Activated B cell treated with CpG ODN at 0.5 μM for 24 hours (primary cell): ENCODE measurements at regions not wholly inside any gene's neighbourhood (a gene's known extent, or its start where the extent isn't known, plus 50 kb on each side); places are given as distances from the start of the nearest gene placed in this dataset.

Experiments used
- ATAC-seq: fragments of 200-7000 bp; cut with Tn5 transposase; one replicate; pipeline ENCODE4 v1.10.0; 2021; ENCODE audit warnings: low read depth, mild to moderate bottlenecking, moderate library complexity
- CTCF ChIA-PET: fragments of 350-600 bp; sonication (Branson Sonifier 250); formaldehyde crosslinking; loops from one replicate; lab custom pipeline; 2021; ENCODE audit warnings: antibody characterized with exemption; lab: Charles Lee
- POLR2A ChIA-PET: fragments of 350-600 bp; sonication (Branson Sonifier 250); formaldehyde crosslinking; loops from one replicate; lab custom pipeline; 2021; ENCODE audit warnings: antibody characterized with exemption; lab: Charles Lee
- DNase-seq: peaks from one replicate; pipeline ENCODE4 v3.0.0; 2022
- H3K27ac Mint-ChIP-seq: one replicate; pipeline ENCODE4 v1.8.0; 2020; ENCODE audit warnings: mixed read lengths
- H3K27me3 Mint-ChIP-seq: one replicate; pipeline ENCODE4 v1.8.0; 2021; ENCODE audit warnings: mixed read lengths
- H3K36me3 Mint-ChIP-seq: one replicate; pipeline ENCODE4 v1.8.0; 2021; ENCODE audit warnings: low read depth, mixed read lengths
- H3K4me1 Mint-ChIP-seq: one replicate; pipeline ENCODE4 v1.8.0; 2021; ENCODE audit warnings: mixed read lengths
- H3K4me3 Mint-ChIP-seq: one replicate; pipeline ENCODE4 v1.8.0; 2020; ENCODE audit warnings: mild to moderate bottlenecking, mixed read lengths
- H3K9me3 Mint-ChIP-seq: one replicate; pipeline ENCODE4 v1.8.0; 2020; ENCODE audit warnings: mixed read lengths
- CTCF ChIP-seq: fragments of 200-600 bp; IDR thresholded peaks from one replicate; pipeline ENCODE4 v1.8.0; 2022; ENCODE audit warnings: antibody characterized with exemption, mild to moderate bottlenecking
- intact Hi-C: fragments of 100-400 bp; cut with micrococcal nuclease; formaldehyde crosslinking; loops from one replicate; pipeline ENCODE4 v1.15.1; 2024

- intact Hi-C loops = no loop called here
- Mint-ChIP-seq H3K36me3 (no peaks in the 10 kb centered on the region), H3K4me1 (no peaks in the 10 kb centered on the region), H3K9me3 (no peaks in the 10 kb centered on the region), H3K27ac (no peak overlapping the region), H3K4me3 (no peak overlapping the region), H3K27me3 (no peaks in the 10 kb centered on the region)
- DNase-seq = no peak
- no peak for ATAC-seq
- POLR2A ChIA-PET = no interaction called here
- TF ChIP-seq CTCF = no peak
- CTCF ChIA-PET = no interaction called here
These were observed 54.3 kb upstream of the CNTNAP4 start for GRCh38 chr16:76222853-76223252.

- peaks cover 4% of the 10 kb centered on the region for H3K9me3 Mint-ChIP-seq
- ATAC-seq = no peak
- H3K27me3 Mint-ChIP-seq = no peaks in the 10 kb centered on the region
- intact Hi-C loops = no loop called here
- POLR2A ChIA-PET = no interaction called here
- no peak overlapping the region for H3K27ac Mint-ChIP-seq
- no peak overlapping the region for H3K4me3 Mint-ChIP-seq
- DNase-seq = no peak
- CTCF ChIA-PET = no interaction called here
- no peak for TF ChIP-seq CTCF
- H3K4me1 Mint-ChIP-seq = no peaks in the 10 kb centered on the region
- no peaks in the 10 kb centered on the region for H3K36me3 Mint-ChIP-seq
These were observed 51.2 kb upstream of the CNTNAP4 start for GRCh38 chr16:76226011-76226410.

GRCh38 chr16:76226481-76226880, 50.7 kb upstream of the CNTNAP4 start:
- Mint-ChIP-seq H3K27ac (no peak overlapping the region), H3K36me3 (no peaks in the 10 kb centered on the region), H3K27me3 (no peaks in the 10 kb centered on the region), H3K4me1 (no peaks in the 10 kb centered on the region), H3K9me3 (peaks cover 6% of the 10 kb centered on the region), H3K4me3 (no peak overlapping the region)
- intact Hi-C loops = no loop called here
- no peak for ATAC-seq
- DNase-seq = no peak
- POLR2A ChIA-PET = no interaction called here
- TF ChIP-seq CTCF = no peak
- CTCF ChIA-PET = no interaction called here
